Muscle layer of duodenum (tissue), 2 donors: ENCODE measurements at regions not wholly inside any gene's neighbourhood (a gene's known extent, or its start where the extent isn't known, plus 50 kb on each side); places are given as distances from the start of the nearest gene placed in this dataset.

Experiments
- H3K27ac ChIP-seq: one replicate; pipeline ENCODE4 v1.7.0; 2013; ENCODE audit warnings: mild to moderate bottlenecking, low read length
- H3K27me3 ChIP-seq: one replicate; pipeline ENCODE4 v1.7.0; 2013; ENCODE audit warnings: low read depth, mild to moderate bottlenecking, control low read depth, low read length
- H3K36me3 ChIP-seq, 2 donors: one replicate each; pipeline ENCODE4 v1.7.0; 2013; ENCODE audit warnings: low read length in 2 of 2, control low read depth in 1 of 2, mild to moderate bottlenecking in 1 of 2; ENCODE audit not compliant: insufficient read depth in 2 of 2, control insufficient read depth in 1 of 2
- H3K4me1 ChIP-seq, 2 donors: one replicate each; pipeline ENCODE4 v1.7.0; 2013; ENCODE audit warnings: low read length in 2 of 2, mild to moderate bottlenecking in 2 of 2, control low read depth in 1 of 2, moderate library complexity in 1 of 2; ENCODE audit not compliant: insufficient read depth in 2 of 2, control insufficient read depth in 1 of 2
- H3K4me3 ChIP-seq, 2 donors: one replicate each; pipeline ENCODE4 v1.7.0; 2013; ENCODE audit warnings: low read length in 2 of 2, low read depth in 1 of 2, mild to moderate bottlenecking in 1 of 2
- H3K9me3 ChIP-seq, 2 donors: one replicate each; pipeline ENCODE4 v1.7.0; 2013; ENCODE audit warnings: low read length in 2 of 2, control low read depth in 1 of 2, mild to moderate bottlenecking in 1 of 2; ENCODE audit not compliant: control insufficient read depth in 1 of 2
- donor health status: healthy.

GRCh38 chr2:161522796-161523195 is 101.4 kb upstream of the SLC4A10 start:
- Histone ChIP-seq H3K9me3 (peaks cover 4 to 10% of the 10 kb centered on the region in 2 donors), H3K4me3 (no peak overlapping the region), H3K4me1 (no peaks in the 10 kb centered on the region), H3K27me3 (no peaks in the 10 kb centered on the region), H3K27ac (no peak overlapping the region), H3K36me3 (no peaks in the 10 kb centered on the region)

- Histone ChIP-seq H3K4me3 (no peak overlapping the region), H3K4me1 (no peaks in the 10 kb centered on the region), H3K9me3 (peaks cover 0 to 8% of the 10 kb centered on the region in 2 donors), H3K36me3 (no peaks in the 10 kb centered on the region), H3K27ac (no peak overlapping the region), H3K27me3 (no peaks in the 10 kb centered on the region)
These were observed 91.0 kb upstream of the SLC4A10 start for GRCh38 chr2:161533218-161533617.

- H3K9me3 ChIP-seq = no peaks in the 10 kb centered on the region
- no peaks in the 10 kb centered on the region for H3K36me3 ChIP-seq
- no peak overlapping the region for H3K27ac ChIP-seq
- H3K4me1 ChIP-seq = no peaks in the 10 kb centered on the region
- H3K27me3 ChIP-seq = no peaks in the 10 kb centered on the region
- no peak overlapping the region for H3K4me3 ChIP-seq
These were observed 77.6 kb upstream of the SLC4A10 start for GRCh38 chr2:161546635-161547034.

- Histone ChIP-seq H3K27me3 (no peaks in the 10 kb centered on the region), H3K27ac (no peak overlapping the region), H3K4me1 (no peaks in the 10 kb centered on the region), H3K36me3 (no peaks in the 10 kb centered on the region), H3K4me3 (no peak overlapping the region), H3K9me3 (no peaks in the 10 kb centered on the region)
These were observed 77.1 kb upstream of the SLC4A10 start for GRCh38 chr2:161547130-161547529.

GRCh38 chr2:161552015-161552414 is 72.2 kb upstream of the SLC4A10 start:
- no peaks in the 10 kb centered on the region for H3K4me1 ChIP-seq
- no peaks in the 10 kb centered on the region for H3K36me3 ChIP-seq
- H3K27me3 ChIP-seq = no peaks in the 10 kb centered on the region
- no peak overlapping the region for H3K27ac ChIP-seq
- H3K4me3 ChIP-seq = no peak overlapping the region
- no peaks in the 10 kb centered on the region for H3K9me3 ChIP-seq

- Histone ChIP-seq H3K4me3 (no peak overlapping the region), H3K36me3 (no peaks in the 10 kb centered on the region), H3K4me1 (no peaks in the 10 kb centered on the region), H3K9me3 (no peaks in the 10 kb centered on the region), H3K27ac (no peak overlapping the region), H3K27me3 (no peaks in the 10 kb centered on the region)
These were observed 68.4 kb upstream of the SLC4A10 start for GRCh38 chr2:161555826-161556225.

- Histone ChIP-seq H3K4me3 (no peak overlapping the region), H3K27me3 (no peaks in the 10 kb centered on the region), H3K36me3 (no peaks in the 10 kb centered on the region), H3K9me3 (no peaks in the 10 kb centered on the region), H3K27ac (no peak overlapping the region), H3K4me1 (no peaks in the 10 kb centered on the region)
These were observed 67.8 kb upstream of the SLC4A10 start for GRCh38 chr2:161556440-161556839.

GRCh38 chr2:161557538-161557937 is 66.7 kb upstream of the SLC4A10 start:
- Histone ChIP-seq H3K36me3 (no peaks in the 10 kb centered on the region), H3K4me3 (no peak overlapping the region), H3K27me3 (no peaks in the 10 kb centered on the region), H3K9me3 (peaks cover 0 to 6% of the 10 kb centered on the region in 2 donors), H3K4me1 (no peaks in the 10 kb centered on the region), H3K27ac (no peak overlapping the region)

- Histone ChIP-seq H3K4me1 (no peaks in the 10 kb centered on the region), H3K4me3 (no peak overlapping the region), H3K9me3 (peaks cover 0 to 10% of the 10 kb centered on the region in 2 donors), H3K27me3 (no peaks in the 10 kb centered on the region), H3K27ac (no peak overlapping the region), H3K36me3 (no peaks in the 10 kb centered on the region)
These were observed 59.3 kb upstream of the SLC4A10 start for GRCh38 chr2:161564906-161565305.

GRCh38 chr2:161569401-161569800 is 54.8 kb upstream of the SLC4A10 start:
- peaks cover 0 to 5% of the 10 kb centered on the region in 2 donors for H3K9me3 ChIP-seq
- no peak overlapping the region for H3K27ac ChIP-seq
- no peak overlapping the region for H3K4me3 ChIP-seq
- no peaks in the 10 kb centered on the region for H3K4me1 ChIP-seq
- H3K27me3 ChIP-seq = no peaks in the 10 kb centered on the region
- H3K36me3 ChIP-seq = no peaks in the 10 kb centered on the region

- Histone ChIP-seq H3K27ac (no peak overlapping the region), H3K36me3 (no peaks in the 10 kb centered on the region), H3K4me1 (no peaks in the 10 kb centered on the region), H3K27me3 (no peaks in the 10 kb centered on the region), H3K4me3 (no peak overlapping the region), H3K9me3 (no peaks in the 10 kb centered on the region)
These were observed 53.7 kb upstream of the SLC4A10 start for GRCh38 chr2:161570424-161571050.

- no peaks in the 10 kb centered on the region for H3K36me3 ChIP-seq
- H3K4me3 ChIP-seq = no peak overlapping the region
- H3K27ac ChIP-seq = no peak overlapping the region
- H3K27me3 ChIP-seq = no peaks in the 10 kb centered on the region
- no peaks in the 10 kb centered on the region for H3K4me1 ChIP-seq
- H3K9me3 ChIP-seq = no peaks in the 10 kb centered on the region
These were observed 53.2 kb upstream of the SLC4A10 start for GRCh38 chr2:161571051-161571429.
